GM18498 (cell line): ENCODE measurements at regions not wholly inside any gene's neighbourhood (a gene's known extent, or its start where the extent isn't known, plus 50 kb on each side); places are given as distances from the start of the nearest gene placed in this dataset.

Source experiments
- ATAC-seq: cut with Tn5 transposase; IDR thresholded peaks from one replicate; pipeline ENCODE4 v1.9.1; 2021; ENCODE audit warnings: mild to moderate bottlenecking, moderate library complexity; ENCODE audit not compliant: unreplicated experiment

GRCh38 chr4:89665662-89666061 is 171.3 kb downstream of the SNCA start:
- ATAC-seq, result no peak

- ATAC-seq, result no peak
These were observed 172.4 kb downstream of the SNCA start for GRCh38 chr4:89664521-89664920.

- ATAC-seq, result no peak
These were observed 175.6 kb downstream of the SNCA start for GRCh38 chr4:89661173-89661899.

GRCh38 chr4:89660444-89661172 is 176.4 kb downstream of the SNCA start:
- no peak for ATAC-seq

GRCh38 chr4:89658701-89659024 is 178.3 kb downstream of the SNCA start:
- ATAC-seq, result peak; percentile 86

- ATAC-seq, result peak; percentile 82
These were observed 178.8 kb downstream of the SNCA start for GRCh38 chr4:89657931-89658700.

- ATAC-seq, result no peak
These were observed 183.9 kb downstream of the SNCA start for GRCh38 chr4:89653012-89653411.

- ATAC-seq, result no peak
These were observed 191.5 kb downstream of the SNCA start for GRCh38 chr4:89645482-89645881.

- ATAC-seq, result no peak
These were observed 195.6 kb downstream of the SNCA start for GRCh38 chr4:89641367-89641687.

GRCh38 chr4:89640620-89641366 is 196.2 kb downstream of the SNCA start:
- no peak for ATAC-seq

- no peak for ATAC-seq
These were observed 197.6 kb downstream of the SNCA start for GRCh38 chr4:89639395-89639794.

- ATAC-seq, result no peak
These were observed 211.2 kb downstream of the SNCA start for GRCh38 chr4:89625599-89626293.

GRCh38 chr4:89619206-89619962 is 217.6 kb downstream of the SNCA start:
- no peak for ATAC-seq

GRCh38 chr4:89618151-89618550 is 218.8 kb downstream of the SNCA start:
- no peak for ATAC-seq

GRCh38 chr4:89617317-89617716 is 219.6 kb downstream of the SNCA start:
- ATAC-seq, result no peak

GRCh38 chr4:89616382-89616781 is 220.6 kb downstream of the SNCA start:
- ATAC-seq, result no peak

GRCh38 chr4:89615051-89615450 is 221.9 kb downstream of the SNCA start:
- no peak for ATAC-seq

GRCh38 chr4:89614155-89614554 is 222.8 kb downstream of the SNCA start:
- ATAC-seq, result no peak

GRCh38 chr4:89610236-89610635 is 226.7 kb downstream of the SNCA start:
- no peak for ATAC-seq

- no peak for ATAC-seq
These were observed 227.2 kb downstream of the SNCA start for GRCh38 chr4:89609756-89610155.
